K562 (cell line): ENCODE measurements at regions not wholly inside any gene's neighbourhood (a gene's known extent, or its start where the extent isn't known, plus 50 kb on each side); places are given as distances from the start of the nearest gene placed in this dataset.

Source experiments
- BDP1 ChIP-seq: IDR thresholded peaks from 3 replicates; pipeline ENCODE4 v1.6.1; 2011; ENCODE audit not compliant: insufficient read length, insufficient read depth
- EGR1 ChIP-seq: fragments of 450-650 bp; conservative IDR thresholded peaks from 2 replicates; pipeline ENCODE4 v1.6.1; 2017; ENCODE audit warnings: mild to moderate bottlenecking
- GATAD2A ChIP-seq: fragments of 450-650 bp; IDR thresholded peaks from 2 replicates; pipeline ENCODE4 v1.6.1; 2017
- KDM1A ChIP-seq, 2 experiments: fragments of 450-650 bp; IDR thresholded peaks; 2 replicates each; pipeline ENCODE4 v1.6.1; 2016; ENCODE audit warnings: mild to moderate bottlenecking in 2 of 2
- NCOA1 ChIP-seq: fragments of 450-650 bp; IDR thresholded peaks from 2 replicates; pipeline ENCODE4 v1.6.1; 2016; ENCODE audit warnings: low read depth
- POLR2A ChIP-seq: fragments of 450-650 bp; conservative IDR thresholded peaks from 2 replicates; pipeline ENCODE4 v1.6.1; 2016
- SMAD4 ChIP-seq: fragments of 250-450 bp; sonication (Bioruptor Pico); conservative IDR thresholded peaks from 2 replicates; pipeline ENCODE4 v1.8.0; 2021; ENCODE audit warnings: inconsistent platforms, mild to moderate bottlenecking, moderate library complexity
- U2AF1 ChIP-seq: fragments of 200-400 bp; formaldehyde crosslinking; optimal IDR thresholded peaks from 2 replicates; pipeline ENCODE3; 2017; ENCODE audit warnings: mild to moderate bottlenecking, low read depth, low read length, moderate library complexity
- ZNF274 ChIP-seq: IDR thresholded peaks from 2 replicates; pipeline ENCODE4 v1.6.1; 2011; ENCODE audit warnings: low read depth, mild to moderate bottlenecking, low read length, moderate library complexity, borderline replicate concordance
- TF ChIP-seq, protein P1 (sequence below): fragments of 450-650 bp; IDR thresholded peaks from 2 replicates; pipeline ENCODE4 v1.7.1; 2018; ENCODE audit warnings: mild to moderate bottlenecking, low read depth; ENCODE audit not compliant: partially characterized antibody
- TF ChIP-seq, protein P2 (sequence below): sonication (generic); formaldehyde crosslinking; IDR thresholded peaks from 2 replicates; pipeline ENCODE4 v1.5.0; 2020; ENCODE audit warnings: missing genetic modification reagents
- TF ChIP-seq, protein P3 (sequence below): fragments of 450-650 bp; formaldehyde crosslinking; IDR thresholded peaks from 2 replicates; pipeline ENCODE4 v1.4.0; 2022; ENCODE audit warnings: mild to moderate bottlenecking, moderate library complexity
- TF ChIP-seq, protein P4 (sequence below), 3 experiments: IDR thresholded peaks in 2 of 3; conservative IDR thresholded peaks in 1 of 3; 2 replicates each; pipeline ENCODE4 v1.5.1; 2011 to 2012; ENCODE audit warnings: low read length in 3 of 3, mild to moderate bottlenecking in 3 of 3, control low read depth in 2 of 3, improper control_type of control experiment in 1 of 3, inconsistent platforms in 1 of 3, low read depth in 1 of 3, mixed read lengths in 1 of 3, moderate library complexity in 1 of 3; ENCODE audit not compliant: insufficient read depth in 2 of 3
- TF ChIP-seq, protein P5 (sequence below): IDR thresholded peaks from 3 replicates; pipeline ENCODE4 v1.6.1; 2011; ENCODE audit warnings: borderline replicate concordance, mild to moderate bottlenecking; ENCODE audit not compliant: insufficient read length, insufficient read depth

DNA sequence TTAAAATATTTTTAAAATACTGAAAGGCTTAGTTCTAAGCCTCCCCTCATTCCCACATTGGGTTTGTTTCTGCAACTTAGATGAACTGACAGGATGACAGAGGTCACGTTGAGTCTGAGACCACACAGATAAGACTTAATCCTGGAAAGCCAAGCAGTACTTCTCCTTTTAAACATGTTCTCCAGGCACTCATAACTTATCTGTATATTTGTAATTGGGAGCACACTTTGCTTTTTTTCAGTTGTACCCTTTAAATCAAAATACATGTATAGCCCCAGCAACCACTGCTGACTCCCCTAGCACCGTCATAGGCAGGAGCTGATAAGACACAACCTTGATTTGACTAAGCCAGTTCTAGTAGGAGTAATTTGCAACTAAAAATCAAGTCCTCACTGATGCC lies 394.8 kb downstream of the PID1 start:
- TF ChIP-seq, protein P1, sequence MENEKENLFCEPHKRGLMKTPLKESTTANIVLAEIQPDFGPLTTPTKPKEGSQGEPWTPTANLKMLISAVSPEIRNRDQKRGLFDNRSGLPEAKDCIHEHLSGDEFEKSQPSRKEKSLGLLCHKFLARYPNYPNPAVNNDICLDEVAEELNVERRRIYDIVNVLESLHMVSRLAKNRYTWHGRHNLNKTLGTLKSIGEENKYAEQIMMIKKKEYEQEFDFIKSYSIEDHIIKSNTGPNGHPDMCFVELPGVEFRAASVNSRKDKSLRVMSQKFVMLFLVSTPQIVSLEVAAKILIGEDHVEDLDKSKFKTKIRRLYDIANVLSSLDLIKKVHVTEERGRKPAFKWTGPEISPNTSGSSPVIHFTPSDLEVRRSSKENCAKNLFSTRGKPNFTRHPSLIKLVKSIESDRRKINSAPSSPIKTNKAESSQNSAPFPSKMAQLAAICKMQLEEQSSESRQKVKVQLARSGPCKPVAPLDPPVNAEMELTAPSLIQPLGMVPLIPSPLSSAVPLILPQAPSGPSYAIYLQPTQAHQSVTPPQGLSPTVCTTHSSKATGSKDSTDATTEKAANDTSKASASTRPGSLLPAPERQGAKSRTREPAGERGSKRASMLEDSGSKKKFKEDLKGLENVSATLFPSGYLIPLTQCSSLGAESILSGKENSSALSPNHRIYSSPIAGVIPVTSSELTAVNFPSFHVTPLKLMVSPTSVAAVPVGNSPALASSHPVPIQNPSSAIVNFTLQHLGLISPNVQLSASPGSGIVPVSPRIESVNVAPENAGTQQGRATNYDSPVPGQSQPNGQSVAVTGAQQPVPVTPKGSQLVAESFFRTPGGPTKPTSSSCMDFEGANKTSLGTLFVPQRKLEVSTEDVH, result no peak
- TF ChIP-seq BDP1, result no peak
- TF ChIP-seq EGR1, result no peak
- TF ChIP-seq NCOA1, result no peak
- TF ChIP-seq U2AF1, result no peak
- TF ChIP-seq, protein P2, sequence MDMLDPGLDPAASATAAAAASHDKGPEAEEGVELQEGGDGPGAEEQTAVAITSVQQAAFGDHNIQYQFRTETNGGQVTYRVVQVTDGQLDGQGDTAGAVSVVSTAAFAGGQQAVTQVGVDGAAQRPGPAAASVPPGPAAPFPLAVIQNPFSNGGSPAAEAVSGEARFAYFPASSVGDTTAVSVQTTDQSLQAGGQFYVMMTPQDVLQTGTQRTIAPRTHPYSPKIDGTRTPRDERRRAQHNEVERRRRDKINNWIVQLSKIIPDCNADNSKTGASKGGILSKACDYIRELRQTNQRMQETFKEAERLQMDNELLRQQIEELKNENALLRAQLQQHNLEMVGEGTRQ (CRISPR knock-in tag), result no peak
- TF ChIP-seq, protein P3, sequence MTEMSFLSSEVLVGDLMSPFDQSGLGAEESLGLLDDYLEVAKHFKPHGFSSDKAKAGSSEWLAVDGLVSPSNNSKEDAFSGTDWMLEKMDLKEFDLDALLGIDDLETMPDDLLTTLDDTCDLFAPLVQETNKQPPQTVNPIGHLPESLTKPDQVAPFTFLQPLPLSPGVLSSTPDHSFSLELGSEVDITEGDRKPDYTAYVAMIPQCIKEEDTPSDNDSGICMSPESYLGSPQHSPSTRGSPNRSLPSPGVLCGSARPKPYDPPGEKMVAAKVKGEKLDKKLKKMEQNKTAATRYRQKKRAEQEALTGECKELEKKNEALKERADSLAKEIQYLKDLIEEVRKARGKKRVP (CRISPR knock-in tag), result no peak
- TF ChIP-seq, protein P4, sequence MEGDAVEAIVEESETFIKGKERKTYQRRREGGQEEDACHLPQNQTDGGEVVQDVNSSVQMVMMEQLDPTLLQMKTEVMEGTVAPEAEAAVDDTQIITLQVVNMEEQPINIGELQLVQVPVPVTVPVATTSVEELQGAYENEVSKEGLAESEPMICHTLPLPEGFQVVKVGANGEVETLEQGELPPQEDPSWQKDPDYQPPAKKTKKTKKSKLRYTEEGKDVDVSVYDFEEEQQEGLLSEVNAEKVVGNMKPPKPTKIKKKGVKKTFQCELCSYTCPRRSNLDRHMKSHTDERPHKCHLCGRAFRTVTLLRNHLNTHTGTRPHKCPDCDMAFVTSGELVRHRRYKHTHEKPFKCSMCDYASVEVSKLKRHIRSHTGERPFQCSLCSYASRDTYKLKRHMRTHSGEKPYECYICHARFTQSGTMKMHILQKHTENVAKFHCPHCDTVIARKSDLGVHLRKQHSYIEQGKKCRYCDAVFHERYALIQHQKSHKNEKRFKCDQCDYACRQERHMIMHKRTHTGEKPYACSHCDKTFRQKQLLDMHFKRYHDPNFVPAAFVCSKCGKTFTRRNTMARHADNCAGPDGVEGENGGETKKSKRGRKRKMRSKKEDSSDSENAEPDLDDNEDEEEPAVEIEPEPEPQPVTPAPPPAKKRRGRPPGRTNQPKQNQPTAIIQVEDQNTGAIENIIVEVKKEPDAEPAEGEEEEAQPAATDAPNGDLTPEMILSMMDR (IDR thresholded peaks at IDR 0.05 in 2 of 3, conservative IDR thresholded peaks at IDR 0.05 in 1 of 3; ENCODE audit: insufficient read depth in 2 of 3, low read depth in 1 of 3, low read length in 3 of 3), result no peak
- TF ChIP-seq KDM1A (IDR thresholded peaks at IDR 0.05), result no peak
- no peak for TF ChIP-seq SMAD4 (CRISPR knock-in tag)
- no peak for TF ChIP-seq POLR2A
- no peak for TF ChIP-seq ZNF274
- no peak for TF ChIP-seq GATAD2A
- TF ChIP-seq, protein P5, sequence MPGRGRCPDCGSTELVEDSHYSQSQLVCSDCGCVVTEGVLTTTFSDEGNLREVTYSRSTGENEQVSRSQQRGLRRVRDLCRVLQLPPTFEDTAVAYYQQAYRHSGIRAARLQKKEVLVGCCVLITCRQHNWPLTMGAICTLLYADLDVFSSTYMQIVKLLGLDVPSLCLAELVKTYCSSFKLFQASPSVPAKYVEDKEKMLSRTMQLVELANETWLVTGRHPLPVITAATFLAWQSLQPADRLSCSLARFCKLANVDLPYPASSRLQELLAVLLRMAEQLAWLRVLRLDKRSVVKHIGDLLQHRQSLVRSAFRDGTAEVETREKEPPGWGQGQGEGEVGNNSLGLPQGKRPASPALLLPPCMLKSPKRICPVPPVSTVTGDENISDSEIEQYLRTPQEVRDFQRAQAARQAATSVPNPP, result no peak
